ENCODE measurements at regions not wholly inside any gene's neighbourhood (a gene's known extent, or its start where the extent isn't known, plus 50 kb on each side); places are given as distances from the start of the nearest gene placed in this dataset.
A peak's percentile ranks its signal among the peaks of the same experiment; 100 is the strongest.
"Not testable (repeated sequence)": the region's sequence is repeated elsewhere in the genome, so short reads cannot be mapped to it uniquely, and the experiment has no call there.

- DNase-seq (ENCODE audit: low read depth in 2 of 2): no peak
These were observed 129.8 kb upstream of the CHODL start for GRCh38 chr21:18114810-18115209.

DNA sequence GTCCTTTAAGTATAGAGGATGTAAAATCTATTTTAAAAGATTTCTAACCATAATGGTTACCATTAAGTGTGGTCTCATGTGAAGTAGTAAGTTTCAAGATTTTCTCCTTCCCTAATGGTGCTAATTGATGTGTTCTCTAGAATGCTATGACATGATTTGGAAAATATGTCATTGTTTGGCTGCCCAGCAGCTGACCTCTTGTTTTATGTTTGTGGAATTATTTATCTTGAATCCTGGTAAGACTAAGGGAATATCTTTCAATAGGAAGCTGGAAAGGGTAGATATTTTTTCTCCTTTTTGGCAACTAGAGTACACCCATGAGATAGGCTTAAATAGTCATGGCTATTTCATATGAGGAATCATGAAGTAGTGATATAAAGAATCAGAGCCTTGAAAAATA is 139.8 kb upstream of the CHODL start:
- no peak for DNase-seq (ENCODE audit: low read depth in 2 of 2)

DNA sequence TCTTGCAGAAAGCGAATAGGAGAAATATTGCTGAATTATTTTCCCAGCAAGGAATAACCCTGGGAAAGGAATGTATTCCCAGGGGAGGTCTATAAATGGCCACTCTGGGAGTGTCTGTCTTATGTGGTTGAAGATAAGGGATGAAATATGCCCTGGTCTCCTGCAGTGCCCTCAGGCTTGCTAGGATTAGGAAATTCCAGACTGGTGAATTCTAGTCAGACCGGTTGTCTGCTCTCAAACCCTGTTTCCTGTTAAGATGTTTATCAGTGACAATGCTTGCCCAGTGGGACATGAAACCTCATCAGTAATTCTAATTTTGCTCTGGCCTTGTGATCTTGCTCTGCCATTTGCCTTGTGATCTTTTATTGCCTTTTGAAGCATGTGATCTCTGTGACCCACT is 148.2 kb upstream of the CHODL start:
- DNase-seq (ENCODE audit: low read depth in 2 of 2): not testable (repeated sequence)

DNA sequence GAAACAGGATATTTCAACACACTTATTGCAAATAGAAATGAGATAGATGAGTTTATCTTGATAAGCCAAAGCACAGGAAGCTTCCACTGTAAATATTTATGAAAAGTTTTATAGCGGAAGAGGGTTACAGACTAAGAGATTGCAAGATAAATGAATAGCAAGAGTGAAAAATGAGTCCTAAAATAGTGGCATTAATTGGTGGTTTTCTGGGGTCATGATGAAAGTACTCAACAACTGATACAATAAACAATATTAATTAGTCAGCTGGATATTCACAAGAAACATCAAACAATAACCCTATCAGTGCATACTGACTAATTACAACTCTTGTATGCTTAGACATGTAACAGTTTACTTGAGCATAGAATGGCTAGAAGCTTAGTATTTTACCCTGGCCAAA is 154.8 kb upstream of the CHODL start:
- DNase-seq (ENCODE audit: low read depth in 2 of 2): no peak

DNA sequence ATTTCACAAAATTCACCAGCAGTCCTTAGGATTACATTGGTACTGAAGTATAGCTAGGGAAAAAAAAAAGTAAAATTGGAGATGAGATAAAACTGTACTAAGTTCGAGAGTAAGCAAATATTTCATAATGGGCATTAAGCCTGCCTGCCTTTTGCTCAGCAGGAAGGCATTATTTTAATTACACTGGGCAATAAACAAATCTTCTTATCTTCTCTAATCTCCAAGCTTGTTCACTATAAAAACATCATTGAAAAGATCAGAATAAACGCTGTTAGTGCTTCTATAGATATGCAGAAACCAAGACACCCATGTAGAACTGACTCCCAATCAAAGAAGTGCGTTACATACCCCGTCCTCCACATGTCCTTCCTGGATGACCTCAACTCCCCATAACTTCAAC is 174.2 kb upstream of the CHODL start:
- no peak for DNase-seq (ENCODE audit: low read depth in 2 of 2)

DNA sequence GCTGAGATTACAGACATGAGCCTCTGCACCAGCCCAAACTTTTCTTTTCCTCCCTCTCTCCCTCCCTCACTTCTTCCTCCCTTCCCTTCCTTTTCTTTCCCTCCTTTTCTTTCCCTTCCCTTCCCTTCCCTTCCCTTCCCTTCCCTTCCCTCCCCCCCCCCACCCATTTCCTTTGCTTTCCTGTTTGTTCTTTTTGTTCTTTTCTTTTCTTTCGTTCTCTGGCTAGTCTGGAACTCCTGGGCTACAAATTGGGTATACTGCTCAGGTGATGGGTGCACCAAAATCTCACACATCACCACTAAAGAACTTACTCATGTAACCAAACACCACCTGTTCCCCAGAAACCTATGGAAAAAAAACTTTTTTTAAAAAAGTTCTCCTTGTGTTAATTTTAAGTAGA is 174.8 kb upstream of the CHODL start:
- no peak for DNase-seq (ENCODE audit: low read depth in 2 of 2)

DNA sequence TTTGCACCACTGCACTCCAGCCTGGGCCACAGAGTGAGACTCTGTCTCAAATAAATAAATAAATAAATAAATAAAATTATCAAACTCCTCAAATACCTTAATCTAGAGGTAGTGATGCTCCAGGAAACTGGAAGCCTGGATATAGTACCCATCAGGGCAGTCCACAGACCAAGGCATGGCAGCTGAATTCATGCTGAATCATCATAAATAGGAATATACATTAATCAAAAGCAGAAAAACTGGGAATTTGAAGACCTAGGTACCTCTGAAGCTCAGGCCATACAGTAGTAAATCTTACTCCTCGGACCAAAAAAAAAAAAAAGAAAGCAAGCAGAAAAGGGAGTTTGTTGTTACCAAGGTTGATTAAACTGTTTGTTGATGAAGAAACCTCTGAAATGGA is 184.2 kb upstream of the CHODL start:
- DNase-seq (ENCODE audit: low read depth in 2 of 2): no peak

DNA sequence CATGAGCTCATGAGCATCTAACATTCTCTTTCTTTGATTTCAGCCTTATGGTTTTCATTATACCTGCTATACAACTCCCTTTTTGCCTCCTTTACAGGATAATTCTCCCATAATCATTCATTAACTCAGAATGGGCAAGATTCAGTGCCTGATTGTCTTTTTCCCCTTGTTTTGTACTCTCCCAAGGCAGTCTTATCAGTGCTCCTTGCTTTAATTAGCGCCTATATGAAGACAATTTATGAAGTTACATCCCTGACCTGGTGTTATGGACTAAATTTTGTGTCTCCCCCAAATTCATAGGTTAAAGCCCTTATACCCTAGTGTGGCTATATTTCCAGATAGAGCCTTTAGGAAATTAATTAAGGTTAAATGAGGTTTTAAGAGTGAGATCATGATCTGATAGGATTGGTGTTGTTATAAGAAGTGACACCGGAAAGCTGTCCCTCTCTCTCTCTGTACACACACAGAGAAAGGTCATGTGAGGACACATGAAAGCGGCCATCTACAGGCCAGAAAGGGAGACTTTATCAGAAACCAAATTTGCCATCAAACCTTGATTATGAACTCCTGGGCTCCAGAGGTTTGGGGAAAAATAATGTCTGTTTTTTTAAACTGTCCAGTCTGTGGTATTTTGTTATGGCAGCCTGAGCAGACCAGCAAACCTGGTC is 185.8 kb upstream of the CHODL start:
- no peak for DNase-seq (ENCODE audit: low read depth in 2 of 2)

GRCh38 chr21:18053151-18053550 is 191.5 kb upstream of the CHODL start:
- no peak for DNase-seq (ENCODE audit: low read depth in 2 of 2)

GRCh38 chr21:18049461-18049860 is 195.2 kb upstream of the CHODL start:
- DNase-seq (ENCODE audit: low read depth in 2 of 2): no peak

DNA sequence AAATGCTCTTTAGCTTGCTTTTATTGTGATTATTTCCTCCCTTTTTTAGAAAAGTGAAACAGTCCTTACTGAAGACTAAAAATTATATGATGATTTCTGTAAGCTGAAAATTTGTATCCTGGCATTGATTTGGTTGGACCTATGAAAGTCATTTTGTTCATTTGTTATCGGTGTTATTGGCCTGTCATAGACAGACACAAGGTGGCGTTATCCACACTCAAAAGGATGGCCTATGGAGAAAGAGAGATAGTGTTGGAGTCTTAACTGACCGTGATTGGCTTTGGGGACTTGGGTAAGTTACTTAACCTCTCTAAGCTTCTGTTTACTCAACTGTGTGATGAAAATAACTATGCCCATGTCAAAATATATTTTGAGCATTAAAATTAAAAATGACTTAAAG is 203.6 kb upstream of the CHODL start:
- peak; percentile 3 to 5 for DNase-seq (ENCODE audit: low read depth in 2 of 2)

GRCh38 chr21:18030248-18030647 is 211.1 kb upstream of the C21orf91 start:
- DNase-seq (ENCODE audit: low read depth in 2 of 2): no peak

- no peak for DNase-seq (ENCODE audit: low read depth in 2 of 2)
These were observed 207.2 kb upstream of the C21orf91 start for GRCh38 chr21:18026359-18026758.

- DNase-seq (ENCODE audit: low read depth in 2 of 2): no peak
These were observed 204.6 kb upstream of the C21orf91 start for GRCh38 chr21:18023711-18024110.

DNA sequence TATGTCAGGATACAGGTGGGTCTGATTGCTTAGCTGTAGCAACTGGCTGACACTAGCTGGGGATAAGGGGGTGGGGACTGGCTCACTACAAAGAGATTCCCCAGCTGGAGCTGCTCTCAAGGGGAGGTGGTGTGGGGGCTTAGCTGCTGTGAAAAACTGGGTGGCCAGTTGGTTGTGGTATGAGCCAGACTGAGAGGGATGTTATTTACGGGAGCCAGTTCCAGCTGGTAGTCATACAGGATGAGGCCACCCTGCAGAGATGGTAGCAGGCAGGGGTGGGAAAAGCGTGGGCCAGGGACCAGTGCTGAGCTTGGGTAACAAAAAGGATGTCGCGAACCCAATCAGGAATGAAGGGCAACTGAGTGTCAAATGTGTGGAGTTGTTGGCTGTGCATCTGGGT is 204.0 kb upstream of the C21orf91 start:
- no peak for DNase-seq (ENCODE audit: low read depth in 2 of 2)

- no peak for DNase-seq (ENCODE audit: low read depth in 2 of 2)
These were observed 188.0 kb upstream of the C21orf91 start for GRCh38 chr21:18007121-18007520.

DNA sequence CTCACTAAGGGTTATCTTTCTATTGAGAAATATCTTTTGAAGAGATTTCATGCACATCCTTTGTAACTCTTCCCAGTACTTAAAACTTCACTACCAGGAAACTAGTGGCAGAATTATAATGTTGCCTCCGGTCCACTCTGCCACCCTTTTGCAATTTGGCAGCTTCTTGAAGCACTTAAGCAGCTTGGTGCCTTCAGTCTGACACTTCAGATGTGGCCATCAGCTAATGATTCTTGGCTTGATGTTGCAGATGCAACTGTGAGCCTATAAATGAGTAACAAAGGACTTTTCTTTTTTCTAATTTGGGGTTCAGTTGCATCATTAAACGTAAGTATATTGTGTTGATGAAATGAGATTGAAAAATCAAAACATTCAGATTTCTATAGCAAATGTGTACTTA is 187.5 kb upstream of the C21orf91 start:
- no peak for DNase-seq (ENCODE audit: low read depth in 2 of 2)

DNA sequence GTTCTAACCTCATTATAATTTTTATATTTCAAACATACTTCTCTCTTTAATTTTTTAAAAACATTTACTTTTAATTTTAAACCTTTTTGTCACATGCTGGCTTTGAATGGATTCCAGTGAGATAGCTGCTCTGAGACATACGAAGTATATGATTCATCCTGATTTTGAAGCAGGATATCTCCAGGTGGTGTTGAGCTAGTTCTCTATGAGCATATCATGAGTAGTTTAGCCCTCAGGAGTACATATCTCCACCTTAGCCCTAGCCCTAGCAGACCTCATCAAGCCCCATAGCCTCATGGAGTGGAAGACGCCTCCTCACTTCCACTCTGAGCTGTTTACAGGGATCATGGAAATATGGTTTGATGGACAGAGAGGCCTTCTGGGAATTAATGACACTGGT is 183.2 kb upstream of the C21orf91 start:
- no peak for DNase-seq (ENCODE audit: low read depth in 2 of 2)

GRCh38 chr21:18000981-18001686 is 182.0 kb upstream of the C21orf91 start:
- DNase-seq (ENCODE audit: low read depth in 2 of 2): no peak

- DNase-seq (ENCODE audit: low read depth in 2 of 2): not testable (repeated sequence)
These were observed 179.4 kb upstream of the C21orf91 start for GRCh38 chr21:17998599-17998998.

- no peak for DNase-seq (ENCODE audit: low read depth in 2 of 2)
These were observed 170.6 kb upstream of the C21orf91 start for GRCh38 chr21:17989780-17990179.

DNA sequence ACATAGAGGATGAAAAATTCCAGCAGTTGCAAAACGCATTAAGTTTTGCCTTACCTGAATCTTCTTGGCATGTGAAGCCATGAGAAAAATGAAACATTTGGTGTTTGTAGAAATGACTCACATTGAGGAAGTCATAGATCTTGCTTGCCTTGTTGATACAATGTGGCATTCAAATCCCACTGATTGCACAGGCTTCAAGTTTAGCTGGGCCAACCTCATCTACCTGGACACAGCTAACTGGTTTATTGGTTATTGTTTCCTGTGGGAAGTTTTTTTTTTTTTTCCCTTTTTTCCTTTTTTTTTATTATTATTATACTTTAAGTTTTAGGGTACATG is 168.9 kb upstream of the C21orf91 start:
- no peak for DNase-seq (ENCODE audit: low read depth in 2 of 2)

GRCh38 chr21:17987382-17988101 is 168.4 kb upstream of the C21orf91 start:
- DNase-seq (ENCODE audit: low read depth in 2 of 2): no peak

Measured in fibroblast of skin of left quadriceps (primary cell).